ENCODE measurements at regions not wholly inside any gene's neighbourhood (a gene's known extent, or its start where the extent isn't known, plus 50 kb on each side); places are given as distances from the start of the nearest gene placed in this dataset.

DNA sequence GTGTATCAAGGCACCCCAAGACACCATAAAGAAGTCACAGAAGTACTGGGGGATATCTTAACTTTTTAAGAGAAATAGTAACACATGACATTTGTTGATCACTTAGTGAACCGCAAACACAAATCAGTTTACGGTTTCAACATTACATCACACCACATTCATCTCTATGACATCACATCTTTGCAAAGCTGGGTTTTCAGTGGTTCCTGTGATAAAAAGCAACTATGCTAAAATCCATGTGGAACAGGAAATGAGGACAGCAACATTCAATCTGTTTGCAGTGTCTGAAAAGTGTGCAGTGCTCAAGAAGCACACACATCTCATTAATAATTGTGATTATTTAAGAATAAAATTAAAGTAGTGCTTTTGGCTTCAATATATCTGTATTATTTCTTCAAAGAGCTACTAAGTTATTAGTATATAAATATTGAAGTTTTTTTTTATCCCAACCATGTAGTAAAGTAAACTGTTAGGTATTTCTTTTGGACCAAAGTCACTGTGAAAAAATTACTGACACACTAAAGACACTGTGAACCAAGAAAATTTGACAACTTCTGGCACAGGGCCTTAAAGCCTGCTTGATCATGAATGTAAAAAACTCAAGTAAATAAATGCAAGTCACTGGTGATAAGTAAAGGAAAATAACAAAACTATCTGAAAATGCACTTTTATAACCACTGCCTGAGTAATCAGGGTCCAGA is 156.0 kb upstream of the SOX6 start:
- no peak for TF ChIP-seq RARB (CRISPR knock-in tag; IDR thresholded peaks at IDR 0.05)
- TF ChIP-seq, protein P1, sequence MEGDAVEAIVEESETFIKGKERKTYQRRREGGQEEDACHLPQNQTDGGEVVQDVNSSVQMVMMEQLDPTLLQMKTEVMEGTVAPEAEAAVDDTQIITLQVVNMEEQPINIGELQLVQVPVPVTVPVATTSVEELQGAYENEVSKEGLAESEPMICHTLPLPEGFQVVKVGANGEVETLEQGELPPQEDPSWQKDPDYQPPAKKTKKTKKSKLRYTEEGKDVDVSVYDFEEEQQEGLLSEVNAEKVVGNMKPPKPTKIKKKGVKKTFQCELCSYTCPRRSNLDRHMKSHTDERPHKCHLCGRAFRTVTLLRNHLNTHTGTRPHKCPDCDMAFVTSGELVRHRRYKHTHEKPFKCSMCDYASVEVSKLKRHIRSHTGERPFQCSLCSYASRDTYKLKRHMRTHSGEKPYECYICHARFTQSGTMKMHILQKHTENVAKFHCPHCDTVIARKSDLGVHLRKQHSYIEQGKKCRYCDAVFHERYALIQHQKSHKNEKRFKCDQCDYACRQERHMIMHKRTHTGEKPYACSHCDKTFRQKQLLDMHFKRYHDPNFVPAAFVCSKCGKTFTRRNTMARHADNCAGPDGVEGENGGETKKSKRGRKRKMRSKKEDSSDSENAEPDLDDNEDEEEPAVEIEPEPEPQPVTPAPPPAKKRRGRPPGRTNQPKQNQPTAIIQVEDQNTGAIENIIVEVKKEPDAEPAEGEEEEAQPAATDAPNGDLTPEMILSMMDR (IDR thresholded peaks at IDR 0.05): no peak

Data from A549 (cell line).